ENCODE measurements at regions not wholly inside any gene's neighbourhood (a gene's known extent, or its start where the extent isn't known, plus 50 kb on each side); places are given as distances from the start of the nearest gene placed in this dataset.

DNA sequence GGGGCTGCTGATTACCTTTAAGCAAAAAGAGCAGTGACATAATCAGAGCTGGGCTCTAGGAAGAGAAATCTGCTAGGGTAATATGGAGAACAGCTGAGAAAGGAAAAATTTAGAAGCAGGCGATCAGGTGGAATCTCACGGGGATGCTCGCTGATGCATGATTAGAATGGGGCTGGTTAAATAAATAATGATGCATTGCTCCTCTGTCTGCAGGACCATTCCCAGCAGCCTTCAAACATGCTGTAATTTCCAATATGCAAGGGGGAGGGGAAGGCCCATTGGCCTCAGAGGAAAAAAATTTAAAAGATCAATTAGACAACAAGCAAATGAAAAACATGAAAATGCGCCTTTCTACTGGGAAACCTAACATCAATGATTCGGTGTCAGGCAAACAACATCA, 65.6 kb upstream of the C10orf90 start:
- no peak overlapping the region for H3K4me3 ChIP-seq (replicated peaks in 1 of 4; ENCODE audit: control extremely low read depth in 1 of 4, insufficient read depth in 1 of 4, low read depth in 3 of 4, low read length in 4 of 4)
- no peak overlapping the region for H2AFZ ChIP-seq (ENCODE audit: low read length)
- no peak overlapping the region for H3K9ac ChIP-seq (ENCODE audit: insufficient read depth, low read length)
- no peaks in the 10 kb centered on the region for H3K36me3 ChIP-seq (ENCODE audit: control insufficient read depth, insufficient read depth, low read length)
- no peaks in the 10 kb centered on the region for H3K79me2 ChIP-seq (ENCODE audit: control insufficient read depth, insufficient read depth, low read length)
- no peak overlapping the region for H3K27ac ChIP-seq (ENCODE audit: insufficient read depth, low read length)
- H3K4me2 ChIP-seq (ENCODE audit: extremely low read depth, insufficient read depth, low read length) = no peak overlapping the region
- H4K20me1 ChIP-seq (ENCODE audit: control insufficient read depth, extremely low read depth, insufficient read depth, low read length) = no peaks in the 10 kb centered on the region
- H3K4me1 ChIP-seq (ENCODE audit: control insufficient read depth, extremely low read depth, insufficient read depth, low read length) = no peaks in the 10 kb centered on the region
- no peaks in the 10 kb centered on the region for H3K9me3 ChIP-seq (ENCODE audit: control insufficient read depth, insufficient read depth, low read depth, low read length)
- no peaks in the 10 kb centered on the region for H3K27me3 ChIP-seq (ENCODE audit: control insufficient read depth, insufficient read depth, low read length)
- TF ChIP-seq, protein P1, sequence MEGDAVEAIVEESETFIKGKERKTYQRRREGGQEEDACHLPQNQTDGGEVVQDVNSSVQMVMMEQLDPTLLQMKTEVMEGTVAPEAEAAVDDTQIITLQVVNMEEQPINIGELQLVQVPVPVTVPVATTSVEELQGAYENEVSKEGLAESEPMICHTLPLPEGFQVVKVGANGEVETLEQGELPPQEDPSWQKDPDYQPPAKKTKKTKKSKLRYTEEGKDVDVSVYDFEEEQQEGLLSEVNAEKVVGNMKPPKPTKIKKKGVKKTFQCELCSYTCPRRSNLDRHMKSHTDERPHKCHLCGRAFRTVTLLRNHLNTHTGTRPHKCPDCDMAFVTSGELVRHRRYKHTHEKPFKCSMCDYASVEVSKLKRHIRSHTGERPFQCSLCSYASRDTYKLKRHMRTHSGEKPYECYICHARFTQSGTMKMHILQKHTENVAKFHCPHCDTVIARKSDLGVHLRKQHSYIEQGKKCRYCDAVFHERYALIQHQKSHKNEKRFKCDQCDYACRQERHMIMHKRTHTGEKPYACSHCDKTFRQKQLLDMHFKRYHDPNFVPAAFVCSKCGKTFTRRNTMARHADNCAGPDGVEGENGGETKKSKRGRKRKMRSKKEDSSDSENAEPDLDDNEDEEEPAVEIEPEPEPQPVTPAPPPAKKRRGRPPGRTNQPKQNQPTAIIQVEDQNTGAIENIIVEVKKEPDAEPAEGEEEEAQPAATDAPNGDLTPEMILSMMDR (conservative IDR thresholded peaks at IDR 0.05 in 1 of 2, IDR thresholded peaks at IDR 0.05 in 1 of 2; ENCODE audit: low read depth in 1 of 2, low read length in 2 of 2) = no peak
- no peak for DNase-seq (ENCODE audit: low read depth in 2 of 2)

DNA sequence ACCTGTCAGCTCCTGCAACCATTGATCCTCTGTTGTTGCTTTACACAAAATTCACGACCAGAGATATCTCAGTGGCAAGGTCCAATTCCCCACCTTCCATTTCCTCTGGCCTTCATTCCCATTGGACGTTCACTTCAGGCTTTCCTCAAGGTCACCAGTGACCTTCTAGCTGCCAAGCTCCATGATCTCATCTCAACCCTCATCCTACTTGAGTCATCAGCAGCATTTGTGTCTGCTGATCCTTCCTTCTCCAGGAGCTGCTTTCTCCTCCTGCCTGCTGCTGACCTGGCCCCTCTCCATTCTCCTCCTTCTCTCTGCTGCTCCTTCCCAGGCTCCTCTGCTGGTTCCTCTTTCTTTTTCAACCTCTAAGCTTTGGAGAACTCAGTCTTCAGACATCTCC, 66.2 kb upstream of the C10orf90 start:
- Histone ChIP-seq H3K4me3 (replicated peaks in 1 of 4; ENCODE audit: control extremely low read depth in 1 of 4, insufficient read depth in 1 of 4, low read depth in 3 of 4, low read length in 4 of 4) (no peak overlapping the region), H3K27me3 (ENCODE audit: control insufficient read depth, insufficient read depth, low read length) (no peaks in the 10 kb centered on the region), H2AFZ (ENCODE audit: low read length) (no peak overlapping the region), H3K79me2 (ENCODE audit: control insufficient read depth, insufficient read depth, low read length) (no peaks in the 10 kb centered on the region), H3K4me2 (ENCODE audit: extremely low read depth, insufficient read depth, low read length) (no peak overlapping the region), H3K9me3 (ENCODE audit: control insufficient read depth, insufficient read depth, low read depth, low read length) (no peaks in the 10 kb centered on the region), H4K20me1 (ENCODE audit: control insufficient read depth, extremely low read depth, insufficient read depth, low read length) (no peaks in the 10 kb centered on the region), H3K4me1 (ENCODE audit: control insufficient read depth, extremely low read depth, insufficient read depth, low read length) (no peaks in the 10 kb centered on the region), H3K27ac (ENCODE audit: insufficient read depth, low read length) (no peak overlapping the region), H3K9ac (ENCODE audit: insufficient read depth, low read length) (no peak overlapping the region), H3K36me3 (ENCODE audit: control insufficient read depth, insufficient read depth, low read length) (no peaks in the 10 kb centered on the region)
- TF ChIP-seq, protein P1 (conservative IDR thresholded peaks at IDR 0.05 in 1 of 2, IDR thresholded peaks at IDR 0.05 in 1 of 2; ENCODE audit: low read depth in 1 of 2, low read length in 2 of 2) = no peak
- TF ChIP-seq EZH2 (IDR thresholded peaks at IDR 0.05; ENCODE audit: low read length, missing control alignments) = no peak
- DNase-seq (ENCODE audit: low read depth in 2 of 2) = peak in 1 of 2 donors; percentile 20

DNA sequence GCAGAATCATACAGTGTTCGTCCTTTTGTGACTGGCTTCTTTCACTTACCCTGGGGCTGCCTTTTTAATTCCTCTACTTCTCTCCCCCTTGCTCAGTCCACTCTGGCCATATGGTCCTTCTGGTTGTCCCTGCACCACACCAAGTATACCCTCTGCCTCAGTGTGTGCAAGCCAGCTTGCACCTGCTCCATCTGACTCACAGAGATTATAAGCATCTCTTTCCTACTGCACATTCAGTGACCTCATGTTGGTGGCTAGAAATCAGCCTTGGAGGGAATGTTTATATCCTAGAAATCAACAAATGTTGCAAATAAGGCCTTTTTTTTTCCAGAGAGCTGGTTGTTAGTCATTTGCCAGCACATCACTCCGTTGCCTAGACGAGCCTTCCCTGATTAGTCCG, 67.5 kb upstream of the C10orf90 start:
- Histone ChIP-seq H3K36me3 (ENCODE audit: control insufficient read depth, insufficient read depth, low read length) (no peaks in the 10 kb centered on the region), H3K9me3 (ENCODE audit: control insufficient read depth, insufficient read depth, low read depth, low read length) (no peaks in the 10 kb centered on the region), H3K4me1 (ENCODE audit: control insufficient read depth, extremely low read depth, insufficient read depth, low read length) (no peaks in the 10 kb centered on the region), H3K9ac (ENCODE audit: insufficient read depth, low read length) (no peak overlapping the region), H4K20me1 (ENCODE audit: control insufficient read depth, extremely low read depth, insufficient read depth, low read length) (no peaks in the 10 kb centered on the region), H3K79me2 (ENCODE audit: control insufficient read depth, insufficient read depth, low read length) (no peaks in the 10 kb centered on the region), H2AFZ (ENCODE audit: low read length) (no peak overlapping the region), H3K27me3 (ENCODE audit: control insufficient read depth, insufficient read depth, low read length) (no peaks in the 10 kb centered on the region), H3K4me3 (replicated peaks in 1 of 4; ENCODE audit: control extremely low read depth in 1 of 4, insufficient read depth in 1 of 4, low read depth in 3 of 4, low read length in 4 of 4) (no peak overlapping the region), H3K4me2 (ENCODE audit: extremely low read depth, insufficient read depth, low read length) (no peak overlapping the region), H3K27ac (ENCODE audit: insufficient read depth, low read length) (no peak overlapping the region)
- no peak for TF ChIP-seq EZH2 (IDR thresholded peaks at IDR 0.05; ENCODE audit: low read length, missing control alignments)
- TF ChIP-seq, protein P1 (conservative IDR thresholded peaks at IDR 0.05 in 1 of 2, IDR thresholded peaks at IDR 0.05 in 1 of 2; ENCODE audit: low read depth in 1 of 2, low read length in 2 of 2) = no peak
- peak in 1 of 2 donors; percentile 15 for DNase-seq (ENCODE audit: low read depth in 2 of 2)

Measured in fibroblast of lung (primary cell).